GM12872 (cell line): ENCODE measurements at regions not wholly inside any gene's neighbourhood (a gene's known extent, or its start where the extent isn't known, plus 50 kb on each side); places are given as distances from the start of the nearest gene placed in this dataset.

Experiments
- TF ChIP-seq, protein P1 (sequence below): IDR thresholded peaks from 3 replicates; pipeline ENCODE4 v1.5.1; 2011; ENCODE audit warnings: low read depth, mild to moderate bottlenecking, low read length, moderate library complexity; ENCODE audit not compliant: insufficient read depth

GRCh38 chr20:10965936-10966470, 292.2 kb upstream of the JAG1 start:
- TF ChIP-seq, protein P1, sequence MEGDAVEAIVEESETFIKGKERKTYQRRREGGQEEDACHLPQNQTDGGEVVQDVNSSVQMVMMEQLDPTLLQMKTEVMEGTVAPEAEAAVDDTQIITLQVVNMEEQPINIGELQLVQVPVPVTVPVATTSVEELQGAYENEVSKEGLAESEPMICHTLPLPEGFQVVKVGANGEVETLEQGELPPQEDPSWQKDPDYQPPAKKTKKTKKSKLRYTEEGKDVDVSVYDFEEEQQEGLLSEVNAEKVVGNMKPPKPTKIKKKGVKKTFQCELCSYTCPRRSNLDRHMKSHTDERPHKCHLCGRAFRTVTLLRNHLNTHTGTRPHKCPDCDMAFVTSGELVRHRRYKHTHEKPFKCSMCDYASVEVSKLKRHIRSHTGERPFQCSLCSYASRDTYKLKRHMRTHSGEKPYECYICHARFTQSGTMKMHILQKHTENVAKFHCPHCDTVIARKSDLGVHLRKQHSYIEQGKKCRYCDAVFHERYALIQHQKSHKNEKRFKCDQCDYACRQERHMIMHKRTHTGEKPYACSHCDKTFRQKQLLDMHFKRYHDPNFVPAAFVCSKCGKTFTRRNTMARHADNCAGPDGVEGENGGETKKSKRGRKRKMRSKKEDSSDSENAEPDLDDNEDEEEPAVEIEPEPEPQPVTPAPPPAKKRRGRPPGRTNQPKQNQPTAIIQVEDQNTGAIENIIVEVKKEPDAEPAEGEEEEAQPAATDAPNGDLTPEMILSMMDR: no peak

GRCh38 chr20:10970109-10970508, 296.3 kb upstream of the JAG1 start:
- TF ChIP-seq, protein P1: no peak

- TF ChIP-seq, protein P1: no peak
Measured at GRCh38 chr20:10971096-10971495, 297.3 kb upstream of the JAG1 start.

DNA sequence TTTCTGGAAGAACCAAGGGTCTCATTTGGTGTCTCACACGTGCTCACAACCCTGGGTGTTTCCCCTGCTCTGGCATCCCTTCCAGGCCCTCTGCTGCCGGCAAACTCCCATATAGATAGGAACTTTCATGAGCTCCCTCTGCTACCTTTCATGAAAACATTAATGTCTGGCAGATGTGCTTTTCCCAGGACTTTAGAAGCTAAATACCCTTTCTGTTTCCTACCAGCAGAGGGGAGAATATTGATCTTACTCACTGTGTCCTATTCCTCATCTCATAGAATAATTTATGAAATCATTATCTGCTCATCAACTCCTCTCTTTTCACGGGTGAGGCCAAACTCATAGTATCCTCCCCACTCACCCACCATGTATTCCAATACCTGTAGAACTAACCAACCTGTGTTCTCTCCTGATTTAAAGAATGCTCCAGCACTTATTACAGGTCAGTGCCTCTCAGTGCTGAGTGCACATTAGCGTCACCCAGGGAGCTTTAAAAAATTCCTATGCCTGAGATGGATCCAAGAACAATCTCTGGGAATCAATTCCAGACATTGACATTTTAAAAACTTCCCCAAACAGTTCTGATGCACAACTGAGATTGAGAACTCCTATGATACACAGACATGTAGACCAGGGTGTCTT, 298.5 kb upstream of the JAG1 start:
- TF ChIP-seq, protein P1: no peak

DNA sequence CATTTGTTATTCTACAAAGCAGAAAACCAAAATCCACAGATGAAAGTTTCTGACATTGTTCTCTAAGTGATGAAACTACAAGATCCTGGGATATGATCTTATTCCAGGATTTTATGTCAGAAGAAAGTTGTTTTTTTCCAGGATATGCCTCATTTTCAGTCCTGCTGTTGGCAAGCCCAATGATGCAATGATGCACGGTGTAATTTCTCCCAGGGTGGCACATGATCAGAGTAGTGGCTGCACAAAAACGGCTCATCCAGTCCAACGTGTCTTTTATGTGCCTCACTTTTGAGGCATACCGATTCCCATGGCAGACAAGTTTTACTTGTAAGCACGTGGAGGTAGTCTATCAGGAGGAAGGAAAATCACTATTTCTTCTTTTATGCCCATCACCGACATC, 302.3 kb upstream of the JAG1 start:
- TF ChIP-seq, protein P1: no peak

DNA sequence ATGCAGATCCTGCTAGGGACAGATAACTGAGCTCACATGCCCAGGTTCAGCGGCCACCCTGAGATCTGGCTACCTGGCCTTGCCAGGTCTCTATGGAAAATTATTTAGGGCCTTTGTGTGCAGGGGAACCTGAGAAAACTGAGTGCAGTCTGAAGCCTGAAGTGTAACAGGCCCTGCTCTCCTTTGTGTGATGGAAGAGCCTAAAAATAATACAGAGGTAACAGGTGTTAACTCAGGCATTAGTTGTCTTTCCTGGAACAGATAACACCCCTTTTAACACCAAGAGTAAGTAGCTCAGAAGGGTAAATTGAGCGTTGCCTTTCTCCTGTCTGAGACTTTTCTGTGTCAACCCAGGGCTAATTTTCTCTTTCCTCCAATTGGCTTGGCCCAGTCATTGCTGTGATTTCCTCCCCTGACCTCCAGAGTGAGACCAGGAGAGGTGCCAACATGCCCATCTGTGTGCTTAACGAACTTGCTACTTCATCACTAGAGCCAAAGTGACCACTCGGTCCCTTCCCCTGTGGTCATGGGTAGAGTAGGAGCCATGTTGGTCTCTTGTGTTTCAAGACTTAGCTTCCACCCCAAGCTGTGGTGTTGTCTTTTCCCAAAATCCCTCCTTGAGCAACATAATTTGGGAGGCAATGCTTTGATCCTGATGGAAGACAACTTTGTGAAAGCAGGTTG, 304.4 kb upstream of the JAG1 start:
- TF ChIP-seq, protein P1: no peak

DNA sequence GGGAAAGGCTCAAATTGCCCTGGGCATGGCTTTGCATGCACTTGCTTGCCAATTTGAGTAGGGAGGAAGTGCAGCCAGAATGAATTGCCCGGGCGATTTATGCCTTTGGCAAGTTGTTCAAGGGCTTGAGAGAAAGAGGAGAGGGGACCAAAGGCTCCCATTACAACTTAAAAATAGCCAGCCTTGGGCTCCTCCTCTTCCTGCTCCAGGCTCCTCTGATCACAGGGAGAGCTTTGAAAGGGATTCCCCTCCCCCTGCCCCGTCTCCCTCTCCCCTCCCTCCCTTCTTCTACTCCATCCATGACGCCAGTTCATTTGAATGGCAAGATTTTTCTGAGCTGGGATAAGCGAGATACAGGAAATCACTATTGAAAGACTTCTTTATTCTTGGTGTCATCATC, 304.9 kb upstream of the JAG1 start:
- TF ChIP-seq, protein P1: no peak
